B cell (primary cell): ENCODE measurements at regions not wholly inside any gene's neighbourhood (a gene's known extent, or its start where the extent isn't known, plus 50 kb on each side); places are given as distances from the start of the nearest gene placed in this dataset.

ENCODE experiments used
- ATAC-seq: fragments of 200-7000 bp; cut with Tn5 transposase; one replicate; pipeline ENCODE4 v1.10.0; 2021; ENCODE audit warnings: low read depth, mild to moderate bottlenecking, moderate number of reproducible peaks, moderate library complexity
- CTCF ChIA-PET: fragments of 350-600 bp; sonication (Branson Sonifier 250); formaldehyde crosslinking; loops from one replicate; lab custom pipeline; 2021; ENCODE audit warnings: antibody characterized with exemption, inconsistent platforms; lab: Charles Lee
- POLR2A ChIA-PET: fragments of 350-600 bp; sonication (Branson Sonifier 250); formaldehyde crosslinking; loops from one replicate; lab custom pipeline; 2021; ENCODE audit warnings: antibody characterized with exemption; lab: Charles Lee
- DNase-seq: peaks from one replicate; pipeline ENCODE4 v3.0.0; 2013
- H2AFZ ChIP-seq: 2 replicates; pipeline ENCODE4 v1.6.1; 2012; ENCODE audit warnings: mild to moderate bottlenecking, low read depth, low read length; ENCODE audit not compliant: insufficient read depth, poor library complexity, severe bottlenecking
- H3K27ac ChIP-seq, 2 donors: 1 replicate in 1 of 2; 2 replicates in 1 of 2; pipeline ENCODE4 v1.5.1; 2012 to 2013; ENCODE audit warnings: low read length in 2 of 2, mild to moderate bottlenecking in 2 of 2, moderate library complexity in 1 of 2
- H3K27me3 ChIP-seq, 4 experiments: fragments of 200-600 bp in 1 of 4; sonication (generic) in 1 of 4; replicated peaks in 1 of 4; 1 replicate in 2 of 4; 2 replicates in 2 of 4; pipeline versions ENCODE4 v1.6.1 to v1.7.0; 2013 to 2016; ENCODE audit warnings: low read length in 3 of 4, mild to moderate bottlenecking in 2 of 4, mixed read lengths in 1 of 4, moderate library complexity in 1 of 4; ENCODE audit not compliant: insufficient read depth in 4 of 4, control insufficient read depth in 3 of 4; ENCODE audit errors: control extremely low read depth in 1 of 4
- H3K36me3 ChIP-seq, 2 experiments: replicated peaks in 1 of 2; 1 replicate in 1 of 2; 2 replicates in 1 of 2; pipeline versions ENCODE4 v1.6.1 to v1.7.1; 2013; ENCODE audit warnings: low read length in 1 of 2; ENCODE audit not compliant: insufficient read depth in 2 of 2, control insufficient read depth in 1 of 2; ENCODE audit errors: control extremely low read depth in 1 of 2, extremely low read depth in 1 of 2
- H3K4me1 ChIP-seq, 2 donors: fragments of 200-600 bp in 1 of 2; sonication (generic) in 1 of 2; 1 replicate in 1 of 2; 2 replicates in 1 of 2; pipeline versions ENCODE4 v1.5.1 to v1.6.1; 2013 to 2017; ENCODE audit warnings: low read length in 2 of 2; ENCODE audit not compliant: control insufficient read depth in 2 of 2, insufficient read depth in 2 of 2
- H3K4me2 ChIP-seq: replicated peaks from 2 replicates; pipeline ENCODE3; 2012; ENCODE audit warnings: mild to moderate bottlenecking, low read depth, low read length; ENCODE audit not compliant: poor library complexity, severe bottlenecking
- H3K4me3 ChIP-seq, 5 experiments: fragments of 200-600 bp in 1 of 5; sonication (generic) in 1 of 5; 1 replicate in 3 of 5; 2 replicates in 2 of 5; pipeline versions ENCODE4 v1.5.1 to v1.7.0; 2011 to 2016; ENCODE audit warnings: low read length in 4 of 5, mild to moderate bottlenecking in 4 of 5, low read depth in 2 of 5, control low read depth in 1 of 5, moderate library complexity in 1 of 5; ENCODE audit not compliant: insufficient read depth in 1 of 5; ENCODE audit errors: control extremely low read depth in 1 of 5, extremely low read depth in 1 of 5
- H3K79me2 ChIP-seq: fragments of 200-600 bp; sonication (generic); one replicate; pipeline ENCODE4 v1.6.0; 2016; ENCODE audit warnings: low read length; ENCODE audit not compliant: control insufficient read depth, insufficient read depth
- H3K9ac ChIP-seq: fragments of 200-600 bp; sonication (generic); 2 replicates; pipeline ENCODE4 v1.6.1; 2017; ENCODE audit warnings: mild to moderate bottlenecking, low read length, moderate library complexity
- H3K9me3 ChIP-seq, 3 donors: one replicate each; pipeline versions ENCODE4 v1.6.1 to v1.7.1; 2013; ENCODE audit warnings: low read length in 2 of 3; ENCODE audit not compliant: control insufficient read depth in 2 of 3, insufficient read depth in 1 of 3; ENCODE audit errors: control extremely low read depth in 1 of 3
- H4K20me1 ChIP-seq: 2 replicates; pipeline ENCODE4 v1.6.0; 2012; ENCODE audit warnings: mild to moderate bottlenecking, low read length; ENCODE audit not compliant: insufficient read depth, control insufficient read depth, poor library complexity, severe bottlenecking
- H3K27ac Mint-ChIP-seq: one replicate; pipeline ENCODE4 v1.8.0; 2021; ENCODE audit warnings: mixed read lengths
- H3K27me3 Mint-ChIP-seq: one replicate; pipeline ENCODE4 v1.8.0; 2021; ENCODE audit warnings: mixed read lengths
- H3K4me1 Mint-ChIP-seq: one replicate; pipeline ENCODE4 v1.8.0; 2021; ENCODE audit warnings: mixed read lengths
- H3K4me3 Mint-ChIP-seq: one replicate; pipeline ENCODE4 v1.8.0; 2021; ENCODE audit warnings: mixed read lengths
- H3K9me3 Mint-ChIP-seq: one replicate; pipeline ENCODE4 v1.8.0; 2022; ENCODE audit warnings: mixed read lengths; ENCODE audit not compliant: insufficient read depth
- CTCF ChIP-seq: fragments of 200-600 bp; IDR thresholded peaks from one replicate; pipeline ENCODE4 v1.8.0; 2022; ENCODE audit warnings: antibody characterized with exemption, mild to moderate bottlenecking
- EZH2 ChIP-seq: IDR thresholded peaks from 2 replicates; pipeline ENCODE4 v1.6.1; 2012; ENCODE audit warnings: borderline replicate concordance, low read depth, mild to moderate bottlenecking, moderate library complexity, low read length; ENCODE audit not compliant: insufficient read depth, poor library complexity, severe bottlenecking
- WGBS: methylation state at CpG from one replicate; pipeline ENCODE4 v1.1.5; 2013; ENCODE audit warnings: missing lambda C conversion rate; ENCODE audit not compliant: insufficient coverage; 5-methylcytosine and 5-hydroxymethylcytosine counted together
- intact Hi-C: fragments of 100-400 bp; cut with micrococcal nuclease; formaldehyde crosslinking; loops from one replicate; pipeline ENCODE4 v1.10.0; 2022

GRCh38 chr12:114898159-114898558 lies 214.2 kb upstream of the TBX3 start:
- H3K9ac ChIP-seq = no peak overlapping the region
- H2AFZ ChIP-seq = no peak overlapping the region
- Mint-ChIP-seq H3K4me1 (no peaks in the 10 kb centered on the region), H3K9me3 (no peaks in the 10 kb centered on the region), H3K27me3 (no peaks in the 10 kb centered on the region), H3K27ac (no peak overlapping the region), H3K4me3 (no peak overlapping the region)
- no peak overlapping the region for H3K4me3 ChIP-seq
- H3K9me3 ChIP-seq = peaks cover 0 to 8% (median 0%) of the 10 kb centered on the region in 3 donors
- no peaks in the 10 kb centered on the region for H3K27me3 ChIP-seq
- no peaks in the 10 kb centered on the region for H3K79me2 ChIP-seq
- H3K4me2 ChIP-seq = no peak overlapping the region
- TF ChIP-seq CTCF = no peak
- TF ChIP-seq EZH2 = no peak
- ATAC-seq = no peak
- no peak for DNase-seq
- ChIA-PET POLR2A (no interaction called here), CTCF (no interaction called here)
- no peaks in the 10 kb centered on the region for H3K36me3 ChIP-seq
- H4K20me1 ChIP-seq = no peaks in the 10 kb centered on the region
- no peak overlapping the region for H3K27ac ChIP-seq
- no CpG with 5 or more reads among the region's 2 CpGs for WGBS
- intact Hi-C loops = no loop called here
- no peaks in the 10 kb centered on the region for H3K4me1 ChIP-seq

- ChIA-PET POLR2A (no interaction called here), CTCF (no interaction called here)
- H3K4me1 ChIP-seq = no peaks in the 10 kb centered on the region
- no peak overlapping the region for H3K4me3 ChIP-seq
- no peak for ATAC-seq
- no peaks in the 10 kb centered on the region for H3K9me3 Mint-ChIP-seq
- no peaks in the 10 kb centered on the region for H3K27me3 ChIP-seq
- no peak overlapping the region for H3K4me3 Mint-ChIP-seq
- H3K4me2 ChIP-seq = no peak overlapping the region
- intact Hi-C loops = no loop called here
- TF ChIP-seq EZH2 (no peak), CTCF (no peak)
- H3K27ac ChIP-seq = no peak overlapping the region
- H3K27me3 Mint-ChIP-seq = no peaks in the 10 kb centered on the region
- no peak overlapping the region for H3K9ac ChIP-seq
- no peaks in the 10 kb centered on the region for H3K4me1 Mint-ChIP-seq
- no peak overlapping the region for H2AFZ ChIP-seq
- 20% methylated on average over 2 of the region's 5 CpGs for WGBS
- no peaks in the 10 kb centered on the region for H3K36me3 ChIP-seq
- DNase-seq = no peak
- H3K9me3 ChIP-seq = peaks cover 0 to 6% (median 0%) of the 10 kb centered on the region in 3 donors
- H4K20me1 ChIP-seq = no peaks in the 10 kb centered on the region
- no peaks in the 10 kb centered on the region for H3K79me2 ChIP-seq
- H3K27ac Mint-ChIP-seq = no peak overlapping the region
Measured at GRCh38 chr12:114895827-114896226, 211.9 kb upstream of the TBX3 start.
